Mesenchymal stem cell (in vitro differentiated cells and primary cell): ENCODE measurements at regions not wholly inside any gene's neighbourhood (a gene's known extent, or its start where the extent isn't known, plus 50 kb on each side); places are given as distances from the start of the nearest gene placed in this dataset.

Experiments
- DNase-seq: peaks from one replicate; pipeline ENCODE4 v3.0.0-alpha.2; 2013
- H2AFZ ChIP-seq: one replicate; pipeline ENCODE4 v1.6.1; 2013; ENCODE audit warnings: low read depth, mild to moderate bottlenecking, control low read depth, inconsistent platforms, low read length, moderate library complexity
- H2AK5ac ChIP-seq: 2 replicates; pipeline ENCODE4 v1.6.1; 2013; ENCODE audit warnings: low read length, moderate library complexity, mild to moderate bottlenecking, inconsistent platforms; ENCODE audit not compliant: severe bottlenecking
- H2BK120ac ChIP-seq: one replicate; pipeline ENCODE4 v1.6.1; 2013; ENCODE audit warnings: low read depth, mild to moderate bottlenecking, inconsistent platforms, low read length, moderate library complexity
- H2BK12ac ChIP-seq, 2 experiments: one replicate each; pipeline ENCODE4 v1.6.1; 2013; ENCODE audit warnings: inconsistent platforms in 2 of 2, low read length in 2 of 2, mild to moderate bottlenecking in 2 of 2, moderate library complexity in 2 of 2, control low read depth in 1 of 2
- H2BK15ac ChIP-seq: one replicate; pipeline ENCODE4 v1.6.1; 2013; ENCODE audit warnings: mild to moderate bottlenecking, low read depth, inconsistent platforms; ENCODE audit not compliant: poor library complexity, severe bottlenecking
- H2BK5ac ChIP-seq: 2 replicates; pipeline ENCODE4 v1.6.1; 2013; ENCODE audit warnings: low read depth, mild to moderate bottlenecking, low read length, control low read depth, inconsistent platforms; ENCODE audit not compliant: poor library complexity, severe bottlenecking
- H3K14ac ChIP-seq, 2 experiments: one replicate each; pipeline ENCODE4 v1.6.1; 2013; ENCODE audit warnings: inconsistent platforms in 2 of 2, low read length in 2 of 2, control low read depth in 1 of 2, mild to moderate bottlenecking in 1 of 2, moderate library complexity in 1 of 2
- H3K18ac ChIP-seq, 2 experiments: one replicate each; pipeline ENCODE4 v1.6.1; 2013; ENCODE audit warnings: inconsistent platforms in 2 of 2, low read length in 2 of 2, control low read depth in 1 of 2, low read depth in 1 of 2, mild to moderate bottlenecking in 1 of 2
- H3K23ac ChIP-seq, 2 experiments: one replicate each; pipeline ENCODE4 v1.6.1; 2013; ENCODE audit warnings: inconsistent platforms in 2 of 2, low read length in 2 of 2, mild to moderate bottlenecking in 2 of 2, moderate library complexity in 2 of 2, control low read depth in 1 of 2
- H3K27ac ChIP-seq: 2 replicates; pipeline ENCODE4 v1.5.1; 2013; ENCODE audit warnings: mild to moderate bottlenecking, moderate library complexity, low read length, control low read depth, inconsistent platforms; ENCODE audit not compliant: poor library complexity, severe bottlenecking
- H3K27me3 ChIP-seq, 2 experiments: 2 replicates each; pipeline versions ENCODE4 v1.6.1 to v1.7.0; 2013; ENCODE audit warnings: low read length in 2 of 2, mild to moderate bottlenecking in 2 of 2, moderate library complexity in 2 of 2, control low read depth in 1 of 2, inconsistent platforms in 1 of 2; ENCODE audit not compliant: control insufficient read depth in 1 of 2, insufficient read depth in 1 of 2
- H3K36me3 ChIP-seq, 2 experiments: 2 replicates each; pipeline versions ENCODE4 v1.6.1 to v1.7.0; 2013; ENCODE audit warnings: low read length in 2 of 2, control low read depth in 1 of 2, inconsistent platforms in 1 of 2, low read depth in 1 of 2, mild to moderate bottlenecking in 1 of 2; ENCODE audit not compliant: insufficient read depth in 2 of 2, control insufficient read depth in 1 of 2
- H3K4ac ChIP-seq, 2 experiments: one replicate each; pipeline ENCODE4 v1.6.1; 2013; ENCODE audit warnings: inconsistent platforms in 2 of 2, low read length in 2 of 2, mild to moderate bottlenecking in 2 of 2, moderate library complexity in 2 of 2, control low read depth in 1 of 2, low read depth in 1 of 2
- H3K4me1 ChIP-seq: 2 replicates; pipeline ENCODE4 v1.6.1; 2013; ENCODE audit warnings: low read depth, low read length, control low read depth; ENCODE audit not compliant: control insufficient read depth, insufficient read depth
- H3K4me2 ChIP-seq: 2 replicates; pipeline ENCODE4 v1.6.1; 2013; ENCODE audit warnings: low read length, mild to moderate bottlenecking, inconsistent platforms; ENCODE audit not compliant: poor library complexity, severe bottlenecking
- H3K4me3 ChIP-seq, 2 experiments: 2 replicates each; pipeline versions ENCODE4 v1.5.1 to v1.7.0; 2013; ENCODE audit warnings: low read length in 2 of 2, mild to moderate bottlenecking in 2 of 2, control low read depth in 1 of 2, low read depth in 1 of 2; ENCODE audit not compliant: insufficient read depth in 1 of 2
- H3K79me1 ChIP-seq: replicated peaks from 2 replicates; pipeline ENCODE4 v1.6.1; 2013; ENCODE audit warnings: mild to moderate bottlenecking, control low read depth, low read length, inconsistent platforms; ENCODE audit not compliant: poor library complexity, severe bottlenecking
- H3K9ac ChIP-seq: 2 replicates; pipeline ENCODE4 v1.7.0; 2013; ENCODE audit warnings: mild to moderate bottlenecking, low read length, moderate library complexity
- H3K9me3 ChIP-seq: 2 replicates; pipeline ENCODE4 v1.7.0; 2013; ENCODE audit warnings: mild to moderate bottlenecking, low read length; ENCODE audit not compliant: control insufficient read depth
- H4K8ac ChIP-seq: one replicate; pipeline ENCODE4 v1.6.1; 2013; ENCODE audit warnings: inconsistent platforms, mild to moderate bottlenecking, low read length, moderate library complexity
- H4K91ac ChIP-seq: one replicate; pipeline ENCODE4 v1.6.1; 2013; ENCODE audit warnings: mild to moderate bottlenecking, low read length, inconsistent platforms
- WGBS: methylation state at CpG from one replicate; pipeline ENCODE4 v1.1.7; 2013; ENCODE audit warnings: mixed read lengths; 5-methylcytosine and 5-hydroxymethylcytosine counted together

DNA sequence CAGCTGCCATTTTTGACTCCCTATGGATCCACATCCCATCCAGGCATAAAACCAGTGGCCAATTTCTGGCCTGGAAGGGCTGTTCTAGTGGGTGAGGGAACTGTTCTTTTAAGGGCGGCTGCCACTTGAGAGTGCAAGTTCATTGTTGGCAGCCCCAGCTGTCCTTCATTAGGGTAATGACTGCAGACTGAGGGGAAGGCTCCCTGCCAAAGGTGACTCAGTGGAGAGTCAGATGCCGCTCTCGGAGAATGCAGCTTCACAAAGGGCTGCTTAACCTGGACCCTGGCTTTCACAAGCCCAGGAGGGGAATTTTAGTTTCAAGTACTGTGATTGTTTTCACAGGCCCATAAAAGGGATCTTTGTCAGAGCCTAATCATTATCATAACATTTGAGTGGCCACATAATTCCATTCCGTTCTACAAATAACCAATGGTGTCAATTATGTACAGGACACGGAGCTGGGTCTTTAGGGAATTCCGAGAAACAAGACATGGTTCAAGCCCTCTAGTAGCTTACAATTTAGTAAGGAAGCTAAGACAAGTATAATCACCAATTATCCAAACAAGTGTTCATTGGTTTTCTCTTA lies 235.7 kb downstream of the CDCA7 start:
- peaks cover 6% of the 10 kb centered on the region for H3K4me1 ChIP-seq
- H3K4me2 ChIP-seq: no peak overlapping the region
- H3K4ac ChIP-seq: no peak overlapping the region
- H2BK12ac ChIP-seq: no peak overlapping the region
- WGBS: 61% methylated on average over 5 of the region's 6 CpGs
- no peaks in the 10 kb centered on the region for H3K27me3 ChIP-seq
- H3K36me3 ChIP-seq: no peaks in the 10 kb centered on the region
- peak; percentile 57 for DNase-seq
- no peak overlapping the region for H2AK5ac ChIP-seq
- H3K9ac ChIP-seq: peak overlapping the region; percentile 29
- H3K23ac ChIP-seq: no peak overlapping the region
- H3K4me3 ChIP-seq: peak overlapping the region in 1 of 2 experiments; percentile 32
- peaks cover 16% of the 10 kb centered on the region for H3K9me3 ChIP-seq
- H2BK120ac ChIP-seq: no peak overlapping the region
- H3K79me1 ChIP-seq: no peaks in the 10 kb centered on the region
- H2BK5ac ChIP-seq: peak overlapping the region; percentile 11
- H2AFZ ChIP-seq: no peak overlapping the region
- peak overlapping the region; percentile 75 for H3K27ac ChIP-seq
- H4K8ac ChIP-seq: no peak overlapping the region
- H3K18ac ChIP-seq: no peak overlapping the region
- no peak overlapping the region for H3K14ac ChIP-seq
- no peak overlapping the region for H2BK15ac ChIP-seq
- no peak overlapping the region for H4K91ac ChIP-seq

DNA sequence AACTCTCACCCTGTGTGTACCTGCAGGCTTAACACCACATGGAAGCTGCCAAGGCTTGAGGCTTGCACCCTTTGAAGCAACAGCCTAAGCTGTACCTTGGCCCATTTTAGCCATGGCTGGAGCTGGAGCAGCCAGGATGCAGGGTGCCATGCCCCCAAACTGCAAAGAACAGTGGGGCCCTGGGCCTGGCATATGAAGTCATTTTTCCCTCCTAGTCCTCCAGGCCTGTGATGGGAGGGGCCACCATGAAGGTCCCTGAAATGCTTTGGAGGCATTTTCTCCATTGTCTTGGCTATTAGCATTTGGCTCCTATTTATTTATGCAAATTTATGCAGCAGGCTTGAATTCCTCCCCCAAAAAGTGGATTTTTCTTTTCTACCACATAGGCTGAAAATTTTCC lies 238.4 kb downstream of the CDCA7 start:
- no peak overlapping the region for H2BK15ac ChIP-seq
- H3K18ac ChIP-seq: no peak overlapping the region
- no peak overlapping the region for H2BK120ac ChIP-seq
- no peak overlapping the region for H2AK5ac ChIP-seq
- H2AFZ ChIP-seq: no peak overlapping the region
- H3K79me1 ChIP-seq: no peaks in the 10 kb centered on the region
- H3K4me2 ChIP-seq: no peak overlapping the region
- no peaks in the 10 kb centered on the region for H3K36me3 ChIP-seq
- no peaks in the 10 kb centered on the region for H3K27me3 ChIP-seq
- H3K27ac ChIP-seq: no peak overlapping the region
- no peak overlapping the region for H3K9ac ChIP-seq
- H3K4me3 ChIP-seq: no peak overlapping the region
- no peak overlapping the region for H3K23ac ChIP-seq
- H3K14ac ChIP-seq: no peak overlapping the region
- peaks cover 6% of the 10 kb centered on the region for H3K4me1 ChIP-seq
- DNase-seq: no peak
- H2BK12ac ChIP-seq: no peak overlapping the region
- no peak overlapping the region for H2BK5ac ChIP-seq
- no peak overlapping the region for H3K4ac ChIP-seq
- H4K91ac ChIP-seq: no peak overlapping the region
- peaks cover 16% of the 10 kb centered on the region for H3K9me3 ChIP-seq
- no peak overlapping the region for H4K8ac ChIP-seq

DNA sequence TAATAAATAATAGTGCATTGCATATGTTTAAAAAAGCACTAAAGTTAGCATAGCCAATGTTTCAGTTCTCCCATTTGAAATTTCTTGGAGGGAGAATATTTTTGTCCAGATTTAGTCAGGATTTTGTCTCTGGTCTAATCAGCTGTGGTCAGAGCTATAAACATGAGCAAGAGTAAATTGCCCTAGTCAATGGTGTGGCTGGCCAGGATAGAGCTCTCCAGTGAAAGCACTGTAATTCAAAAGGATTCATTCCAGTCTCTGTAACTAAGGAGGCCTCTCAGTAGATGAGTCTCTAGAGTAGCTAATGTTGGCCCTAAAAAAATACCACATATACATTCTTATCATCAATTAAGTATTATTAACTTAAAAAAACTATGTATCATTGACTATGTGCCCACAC lies 241.6 kb downstream of the CDCA7 start:
- Histone ChIP-seq H3K4me2 (no peak overlapping the region), H3K27me3 (no peaks in the 10 kb centered on the region), H2AFZ (no peak overlapping the region), H3K23ac (no peak overlapping the region), H3K4me3 (no peak overlapping the region), H3K9me3 (peaks cover 13% of the 10 kb centered on the region), H3K18ac (no peak overlapping the region), H2BK15ac (no peak overlapping the region), H3K9ac (no peak overlapping the region), H3K4me1 (no peaks in the 10 kb centered on the region), H2BK12ac (no peak overlapping the region), H2AK5ac (no peak overlapping the region), H3K14ac (no peak overlapping the region), H4K91ac (no peak overlapping the region), H3K79me1 (no peaks in the 10 kb centered on the region), H2BK120ac (no peak overlapping the region), H3K36me3 (no peaks in the 10 kb centered on the region), H3K27ac (no peak overlapping the region), H2BK5ac (no peak overlapping the region), H3K4ac (no peak overlapping the region), H4K8ac (no peak overlapping the region)
- DNase-seq: no peak

- Histone ChIP-seq H3K4ac (no peak overlapping the region), H3K4me1 (no peaks in the 10 kb centered on the region), H3K23ac (no peak overlapping the region), H4K91ac (no peak overlapping the region), H2BK12ac (no peak overlapping the region), H3K14ac (no peak overlapping the region), H3K79me1 (no peaks in the 10 kb centered on the region), H2BK15ac (no peak overlapping the region), H3K18ac (no peak overlapping the region), H2BK5ac (no peak overlapping the region), H3K27me3 (no peaks in the 10 kb centered on the region), H3K4me3 (no peak overlapping the region), H3K27ac (no peak overlapping the region), H3K9me3 (no peaks in the 10 kb centered on the region), H2BK120ac (no peak overlapping the region), H4K8ac (no peak overlapping the region), H2AK5ac (no peak overlapping the region), H3K36me3 (no peaks in the 10 kb centered on the region), H3K9ac (no peak overlapping the region), H3K4me2 (no peak overlapping the region), H2AFZ (no peak overlapping the region)
- no peak for DNase-seq
Observed at GRCh38 chr2:173598525-173598924, 243.9 kb downstream of the CDCA7 start.
